ENCODE measurements at regions not wholly inside any gene's neighbourhood (a gene's known extent, or its start where the extent isn't known, plus 50 kb on each side); places are given as distances from the start of the nearest gene placed in this dataset.
"Not testable (repeated sequence)": the region's sequence is repeated elsewhere in the genome, so short reads cannot be mapped to it uniquely, and the experiment has no call there.

DNA sequence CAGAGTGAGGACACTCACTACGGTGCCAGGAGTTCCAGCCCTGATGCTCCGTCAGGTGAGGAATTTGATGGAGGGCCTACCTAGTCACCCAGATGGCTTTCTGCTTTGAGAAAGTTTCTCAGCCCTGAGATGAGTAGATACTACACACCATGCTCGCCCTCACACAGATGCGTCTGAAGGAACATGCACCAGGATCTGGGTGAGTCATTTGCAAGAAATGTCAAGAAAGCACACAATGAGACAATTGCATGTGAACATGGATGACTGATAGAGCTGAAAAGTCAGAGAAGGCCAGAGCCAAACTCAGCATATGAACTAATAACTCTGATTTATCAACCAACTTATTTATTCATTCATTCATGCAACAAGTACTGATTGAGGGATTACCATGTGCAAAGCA lies 483.9 kb downstream of the OMA1 start:
- H3K4me1 ChIP-seq, result no peaks in the 10 kb centered on the region
- no peak overlapping the region for H3K27ac ChIP-seq
- H3K4me3 ChIP-seq, result no peak overlapping the region
- H3K36me3 ChIP-seq, result no peaks in the 10 kb centered on the region
- no peak for ATAC-seq
- TF ChIP-seq POLR2A (IDR thresholded peaks at IDR 0.05) (no peak), EP300 (IDR thresholded peaks at IDR 0.05) (no peak)
- TF ChIP-seq, protein P1, sequence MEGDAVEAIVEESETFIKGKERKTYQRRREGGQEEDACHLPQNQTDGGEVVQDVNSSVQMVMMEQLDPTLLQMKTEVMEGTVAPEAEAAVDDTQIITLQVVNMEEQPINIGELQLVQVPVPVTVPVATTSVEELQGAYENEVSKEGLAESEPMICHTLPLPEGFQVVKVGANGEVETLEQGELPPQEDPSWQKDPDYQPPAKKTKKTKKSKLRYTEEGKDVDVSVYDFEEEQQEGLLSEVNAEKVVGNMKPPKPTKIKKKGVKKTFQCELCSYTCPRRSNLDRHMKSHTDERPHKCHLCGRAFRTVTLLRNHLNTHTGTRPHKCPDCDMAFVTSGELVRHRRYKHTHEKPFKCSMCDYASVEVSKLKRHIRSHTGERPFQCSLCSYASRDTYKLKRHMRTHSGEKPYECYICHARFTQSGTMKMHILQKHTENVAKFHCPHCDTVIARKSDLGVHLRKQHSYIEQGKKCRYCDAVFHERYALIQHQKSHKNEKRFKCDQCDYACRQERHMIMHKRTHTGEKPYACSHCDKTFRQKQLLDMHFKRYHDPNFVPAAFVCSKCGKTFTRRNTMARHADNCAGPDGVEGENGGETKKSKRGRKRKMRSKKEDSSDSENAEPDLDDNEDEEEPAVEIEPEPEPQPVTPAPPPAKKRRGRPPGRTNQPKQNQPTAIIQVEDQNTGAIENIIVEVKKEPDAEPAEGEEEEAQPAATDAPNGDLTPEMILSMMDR (IDR thresholded peaks at IDR 0.05), result no peak
- WGBS, 2 donors (ENCODE audit: low coverage in 1 of 2), result 86% methylated on average over 1 of the region's 4 CpGs; no CpG with 5 or more reads in 1 of the 2 donors
- H3K27me3 ChIP-seq, result no peaks in the 10 kb centered on the region
- H3K9me3 ChIP-seq, result no peaks in the 10 kb centered on the region

DNA sequence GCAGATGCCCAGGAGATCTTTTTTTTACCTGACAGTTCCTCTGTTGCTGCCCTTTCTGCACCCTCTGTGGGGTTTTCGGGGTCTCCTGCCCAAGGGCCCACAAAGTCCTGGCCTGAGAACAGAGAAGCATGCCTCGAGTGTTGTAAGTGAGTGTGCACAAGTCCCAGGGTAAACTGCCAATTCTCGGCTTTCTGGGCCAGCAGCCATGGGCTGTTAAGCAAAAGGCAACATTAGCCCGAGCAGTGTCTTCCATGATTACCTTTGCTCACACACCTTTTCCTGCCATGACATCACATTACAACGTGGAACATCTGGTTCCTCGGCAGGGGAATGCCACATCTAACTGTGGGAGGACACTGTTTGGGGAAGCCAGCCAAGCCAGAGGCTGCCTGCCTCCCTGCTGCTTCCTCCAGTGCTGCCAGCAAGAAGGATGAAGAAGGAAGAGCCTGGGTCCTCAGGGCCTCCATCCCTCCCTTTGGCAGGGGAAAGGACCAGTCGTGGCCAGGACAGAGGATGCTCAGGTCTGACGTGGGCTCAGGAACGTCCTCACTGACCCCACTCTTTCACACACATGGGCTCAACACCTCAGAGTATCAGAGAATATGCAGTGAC lies 485.9 kb downstream of the OMA1 start:
- H3K27ac ChIP-seq, result no peak overlapping the region
- H3K27me3 ChIP-seq, result no peaks in the 10 kb centered on the region
- no peak for TF ChIP-seq POLR2AphosphoS5 (IDR thresholded peaks at IDR 0.05)
- no peak for TF ChIP-seq POLR2A (IDR thresholded peaks at IDR 0.05)
- TF ChIP-seq, protein P1 (IDR thresholded peaks at IDR 0.05), result no peak
- TF ChIP-seq EP300 (IDR thresholded peaks at IDR 0.05), result no peak
- H3K9me3 ChIP-seq, result no peaks in the 10 kb centered on the region
- H3K36me3 ChIP-seq, result no peaks in the 10 kb centered on the region
- WGBS, 2 donors (ENCODE audit: low coverage in 1 of 2), result 31 to 35% methylated on average over 5 to 6 of the region's 9 CpGs
- H3K4me1 ChIP-seq, result no peaks in the 10 kb centered on the region
- no peak overlapping the region for H3K4me3 ChIP-seq
- no peak for ATAC-seq

DNA sequence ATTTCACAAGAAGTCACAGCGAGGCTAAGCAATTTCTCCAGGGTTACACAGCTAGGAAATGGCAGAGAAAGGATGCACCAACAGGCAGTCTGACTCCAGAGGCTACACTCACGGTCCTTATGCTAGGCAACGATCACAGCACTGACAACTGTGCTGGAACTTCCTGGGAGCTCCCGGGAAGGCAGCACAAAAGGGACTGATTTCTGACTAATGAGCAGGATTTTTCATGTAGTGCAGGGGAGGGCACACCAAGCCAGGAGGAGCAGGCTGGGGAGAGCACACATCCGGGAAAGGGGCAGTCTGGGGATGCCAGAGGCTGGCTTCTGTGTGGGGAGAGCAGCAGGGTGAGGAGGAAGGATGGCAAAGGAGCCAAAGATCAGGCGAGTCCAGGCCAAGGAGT lies 486.7 kb downstream of the OMA1 start:
- 54 to 56% methylated on average over 5 of the region's 6 CpGs for WGBS, 2 donors (ENCODE audit: low coverage in 1 of 2)
- TF ChIP-seq, protein P1 (IDR thresholded peaks at IDR 0.05), result no peak
- TF ChIP-seq EP300 (IDR thresholded peaks at IDR 0.05), result no peak
- no peak for TF ChIP-seq POLR2A (IDR thresholded peaks at IDR 0.05)
- no peak for TF ChIP-seq POLR2AphosphoS5 (IDR thresholded peaks at IDR 0.05)
- ATAC-seq, result no peak
- no peaks in the 10 kb centered on the region for H3K9me3 ChIP-seq
- no peaks in the 10 kb centered on the region for H3K4me1 ChIP-seq
- H3K4me3 ChIP-seq, result no peak overlapping the region
- no peaks in the 10 kb centered on the region for H3K36me3 ChIP-seq
- H3K27ac ChIP-seq, result no peak overlapping the region
- H3K27me3 ChIP-seq, result no peaks in the 10 kb centered on the region

DNA sequence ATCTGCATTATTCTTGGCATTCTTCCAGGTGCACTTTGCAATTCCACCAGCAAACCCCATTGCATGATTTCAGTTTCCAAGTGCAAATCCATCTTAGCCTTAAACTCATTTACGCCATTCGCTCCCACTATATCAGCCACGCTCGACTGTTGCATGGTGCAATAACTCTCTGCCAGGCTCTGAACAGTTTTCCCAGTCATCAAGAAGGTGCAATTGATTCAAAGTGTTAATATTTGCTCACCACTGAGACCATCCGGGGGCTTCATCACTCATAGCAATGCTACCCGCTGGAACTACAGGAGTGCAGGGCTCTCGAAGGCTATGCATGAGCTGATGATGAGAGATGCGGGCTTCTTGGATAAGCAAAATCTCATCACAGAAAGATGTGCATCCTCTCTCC lies 488.2 kb downstream of the OMA1 start:
- 73 to 88% methylated on average over 6 to 8 of the region's 8 CpGs for whole genome bisulfite sequencing, 2 donors (ENCODE audit: low coverage in 1 of 2)
- TF ChIP-seq, protein P1 (IDR thresholded peaks at IDR 0.05), result no peak
- no peak overlapping the region for H3K4me3 ChIP-seq
- no peaks in the 10 kb centered on the region for H3K4me1 ChIP-seq
- no peak overlapping the region for H3K27ac ChIP-seq
- no peak for ATAC-seq
- no peaks in the 10 kb centered on the region for H3K36me3 ChIP-seq
- H3K27me3 ChIP-seq, result no peaks in the 10 kb centered on the region
- H3K9me3 ChIP-seq, result peaks cover 0 to 1% (median 0%) of the 10 kb centered on the region in 3 donors

DNA sequence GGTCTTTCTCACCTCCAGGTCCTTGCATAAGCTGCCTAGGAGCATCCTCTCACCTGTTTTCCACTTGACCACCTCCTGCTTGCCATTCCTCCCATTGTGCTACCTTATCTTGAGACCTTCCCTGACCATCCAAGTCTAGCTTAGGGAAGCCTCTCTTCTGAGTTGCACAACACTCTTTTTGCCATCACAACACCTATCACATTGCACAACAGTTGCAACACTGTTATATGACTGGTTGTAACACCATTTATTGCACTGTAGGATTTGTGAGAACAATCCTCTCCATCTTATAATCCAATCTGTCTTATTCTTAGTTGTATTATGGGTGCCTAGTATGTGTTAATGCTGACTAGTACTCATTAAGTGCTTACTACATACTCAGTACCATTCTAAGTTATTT lies 488.7 kb downstream of the OMA1 start:
- no peak overlapping the region for H3K4me3 ChIP-seq
- no peak for ATAC-seq
- no peaks in the 10 kb centered on the region for H3K27me3 ChIP-seq
- no peak for TF ChIP-seq POLR2AphosphoS5 (IDR thresholded peaks at IDR 0.05)
- no peak for TF ChIP-seq EP300 (IDR thresholded peaks at IDR 0.05)
- no peaks in the 10 kb centered on the region for H3K4me1 ChIP-seq
- no peaks in the 10 kb centered on the region for H3K36me3 ChIP-seq
- peaks cover 0 to 6% (median 0%) of the 10 kb centered on the region in 3 donors for H3K9me3 ChIP-seq
- no peak overlapping the region for H3K27ac ChIP-seq

DNA sequence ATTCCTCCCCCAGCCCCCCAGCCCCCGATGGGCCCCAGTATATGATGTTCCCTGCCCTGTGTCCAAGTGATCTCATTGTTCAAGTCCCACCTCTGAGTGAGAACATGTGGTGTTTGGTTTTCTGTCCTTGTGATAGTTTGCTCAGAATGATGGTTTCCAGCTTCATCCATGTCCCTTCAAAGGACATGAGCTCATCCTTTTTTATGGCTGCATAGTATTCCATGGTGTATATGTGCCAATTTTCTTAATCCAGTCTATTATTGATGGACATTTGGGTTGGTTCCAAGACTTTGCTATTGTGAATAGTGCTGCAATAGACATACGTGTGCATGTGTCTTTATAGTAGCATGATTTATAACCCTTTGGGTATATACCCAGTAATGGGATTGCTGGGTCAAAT lies 495.3 kb downstream of the OMA1 start:
- H3K9me3 ChIP-seq, ATAC-seq, H3K27ac ChIP-seq, H3K4me1 ChIP-seq, H3K27me3 ChIP-seq, H3K4me3 ChIP-seq, H3K36me3 ChIP-seq: not testable (repeated sequence)
- WGBS, 2 donors (ENCODE audit: low coverage in 1 of 2), result 89% methylated on average over 1 of the region's 2 CpGs
